ENCODE measurements at regions not wholly inside any gene's neighbourhood (a gene's known extent, or its start where the extent isn't known, plus 50 kb on each side); places are given as distances from the start of the nearest gene placed in this dataset.
"Not testable (repeated sequence)": the region's sequence is repeated elsewhere in the genome, so short reads cannot be mapped to it uniquely, and the experiment has no call there.

- no peak for DNase-seq (ENCODE audit: low spot score)
Measured at GRCh38 chr7:132030086-132030568, 473.7 kb upstream of the PODXL start.

GRCh38 chr7:132029369-132030085, 473.1 kb upstream of the PODXL start:
- no peak for DNase-seq (ENCODE audit: low spot score)

- DNase-seq (ENCODE audit: low spot score) = no peak
Measured at GRCh38 chr7:132028144-132028920, 471.9 kb upstream of the PODXL start.

DNA sequence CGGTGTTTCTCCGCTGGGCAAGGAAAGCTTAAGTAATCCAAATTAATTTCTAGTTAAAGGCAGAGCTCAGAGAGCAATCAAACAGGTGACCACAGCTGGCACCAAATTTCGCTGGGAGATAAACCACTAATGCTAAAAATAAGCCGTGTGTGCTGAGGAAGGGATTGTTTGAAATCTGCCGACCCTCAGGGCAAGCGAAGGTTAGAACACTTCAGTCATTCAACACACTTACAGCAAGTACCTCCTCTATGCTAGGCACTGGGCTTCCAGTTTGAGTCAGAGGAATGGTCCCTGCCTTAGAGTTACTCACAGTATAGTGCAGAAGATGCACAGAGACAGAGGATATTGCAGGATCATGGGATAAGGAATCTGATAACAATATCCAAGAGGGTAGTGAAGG, 467.9 kb upstream of the PODXL start:
- DNase-seq (ENCODE audit: low spot score) = no peak

DNA sequence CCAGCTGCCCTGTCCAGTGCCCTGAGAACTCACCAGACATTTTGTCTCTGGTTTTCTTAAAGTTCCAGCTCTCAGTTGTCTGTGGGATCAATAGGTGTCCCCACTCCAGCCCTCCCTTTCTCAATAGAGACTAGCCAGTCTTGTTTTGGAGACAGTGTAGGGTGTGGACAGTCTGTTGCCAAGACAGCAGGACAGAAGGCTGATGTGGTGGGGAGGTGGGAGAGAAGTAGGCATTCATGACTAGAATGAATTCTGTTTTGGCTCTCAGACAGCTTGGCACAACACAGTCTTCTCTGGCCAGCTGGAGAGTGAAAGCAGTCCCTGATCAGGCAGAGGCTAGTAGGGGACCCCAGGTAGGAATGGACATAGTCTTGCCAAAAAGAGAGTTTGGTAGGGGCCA, 467.0 kb upstream of the PODXL start:
- DNase-seq (ENCODE audit: low spot score) = no peak

- no peak for DNase-seq (ENCODE audit: low spot score)
Measured at GRCh38 chr7:132022188-132022587, 465.8 kb upstream of the PODXL start.

DNA sequence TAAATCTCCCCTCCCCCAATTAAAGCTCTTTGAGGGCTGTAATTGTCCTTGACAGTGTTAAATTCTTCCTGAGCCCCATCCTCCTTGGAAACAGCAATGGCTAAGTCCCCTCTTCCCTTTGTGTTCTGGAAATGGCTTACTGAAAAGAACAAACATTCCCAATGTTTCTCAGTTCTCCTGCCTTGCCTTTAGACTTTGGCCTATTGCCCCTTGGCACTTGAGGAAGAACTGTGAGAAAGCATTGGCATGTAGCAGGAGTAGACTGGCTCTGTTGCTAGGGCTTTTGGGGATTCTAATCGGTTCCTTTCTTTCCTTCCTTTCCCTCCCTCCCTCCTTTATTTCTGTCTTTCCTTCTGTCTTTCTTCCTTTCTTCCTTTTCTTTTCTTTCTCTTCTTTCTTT, 463.3 kb upstream of the PODXL start:
- no peak for DNase-seq (ENCODE audit: low spot score)

DNA sequence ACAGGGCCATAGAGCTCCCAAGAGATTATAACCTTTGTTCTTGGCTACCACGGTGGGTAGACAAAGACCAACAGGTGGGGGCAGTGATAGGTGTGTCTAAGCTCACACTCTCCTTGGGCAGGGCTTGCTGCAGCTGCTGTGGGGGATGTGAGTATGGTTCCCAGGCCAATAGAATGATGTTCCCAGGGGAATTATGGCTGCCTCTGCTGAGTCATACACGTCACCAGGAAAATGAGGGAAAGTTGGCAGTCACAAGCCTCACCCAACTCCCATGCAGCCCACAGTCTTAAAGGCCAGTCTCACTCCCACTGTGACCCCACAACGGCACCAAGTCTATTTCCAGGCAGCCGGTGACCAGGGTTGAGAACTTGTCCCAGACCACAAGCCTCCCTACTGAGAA, 453.4 kb upstream of the PODXL start:
- DNase-seq (ENCODE audit: low spot score) = peak; percentile 37

- DNase-seq (ENCODE audit: low spot score) = no peak
Measured at GRCh38 chr7:132004529-132004928, 448.1 kb upstream of the PODXL start.

- no peak for DNase-seq (ENCODE audit: low spot score)
Measured at GRCh38 chr7:132002343-132002968, 446.0 kb upstream of the PODXL start.

DNA sequence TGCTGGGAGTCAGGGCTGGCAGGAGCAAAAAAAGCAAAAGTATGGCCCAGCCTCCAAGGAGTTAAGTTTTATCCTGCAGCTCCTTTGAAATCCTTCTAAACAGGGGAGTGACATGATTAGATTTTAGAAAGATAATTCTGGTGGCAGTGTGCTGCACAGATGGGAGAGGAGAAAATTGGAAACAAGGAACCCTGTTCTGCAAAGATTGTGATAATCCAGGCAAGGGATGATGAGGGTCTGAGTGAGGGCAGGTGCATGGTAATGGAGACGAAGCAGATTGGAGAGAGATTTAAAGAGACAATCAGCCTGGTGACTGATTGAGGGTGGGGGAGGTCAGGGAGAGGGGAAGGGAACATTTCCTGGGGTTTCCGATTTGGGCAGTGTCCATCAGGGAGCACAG, 444.7 kb upstream of the PODXL start:
- no peak for DNase-seq (ENCODE audit: low spot score)

DNA sequence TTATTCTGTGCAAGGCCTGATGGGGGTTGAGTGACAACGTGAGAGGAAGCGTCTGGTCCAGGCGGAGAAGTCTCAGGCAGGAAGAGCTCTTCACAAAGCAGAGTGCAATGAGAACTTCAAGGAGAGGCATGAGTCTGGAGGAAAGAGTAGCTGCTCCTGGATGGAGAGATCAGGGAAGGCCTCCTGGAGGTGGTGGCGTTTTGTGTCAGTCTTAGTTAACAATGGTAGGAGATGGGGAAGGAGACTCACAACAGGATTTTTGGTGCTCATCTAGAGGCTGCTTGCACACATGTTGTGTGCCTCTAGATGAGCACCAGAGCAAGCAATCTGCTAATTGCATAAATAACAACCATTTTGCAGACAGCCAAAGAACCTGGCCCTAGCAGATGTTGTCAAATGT, 442.8 kb upstream of the PODXL start:
- DNase-seq (ENCODE audit: low spot score) = no peak

- DNase-seq (ENCODE audit: low spot score) = no peak
Measured at GRCh38 chr7:131995324-131995723, 438.9 kb upstream of the PODXL start.

DNA sequence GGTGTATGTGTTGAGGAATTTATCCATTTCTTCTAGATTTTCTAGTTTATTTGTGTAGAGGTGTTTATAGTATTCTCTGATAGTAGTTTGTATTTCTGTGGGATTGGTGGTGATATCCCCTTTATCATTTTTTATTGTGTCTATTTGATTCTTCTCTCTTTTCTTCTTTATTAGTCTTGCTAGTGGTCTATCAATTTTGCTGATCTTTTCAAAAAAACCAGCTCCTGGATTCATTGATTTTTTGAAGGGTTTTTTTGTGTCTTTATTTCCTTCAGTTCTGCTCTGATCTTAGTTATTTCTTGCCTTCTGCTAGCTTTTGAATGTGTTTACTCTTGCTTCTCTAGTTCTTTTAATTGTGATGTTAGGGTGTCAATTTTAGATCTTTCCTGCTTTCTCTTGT, 424.6 kb upstream of the PODXL start:
- DNase-seq (ENCODE audit: low spot score) = not testable (repeated sequence)

GRCh38 chr7:131978118-131978517, 421.7 kb upstream of the PODXL start:
- not testable (repeated sequence) for DNase-seq (ENCODE audit: low spot score)

DNA sequence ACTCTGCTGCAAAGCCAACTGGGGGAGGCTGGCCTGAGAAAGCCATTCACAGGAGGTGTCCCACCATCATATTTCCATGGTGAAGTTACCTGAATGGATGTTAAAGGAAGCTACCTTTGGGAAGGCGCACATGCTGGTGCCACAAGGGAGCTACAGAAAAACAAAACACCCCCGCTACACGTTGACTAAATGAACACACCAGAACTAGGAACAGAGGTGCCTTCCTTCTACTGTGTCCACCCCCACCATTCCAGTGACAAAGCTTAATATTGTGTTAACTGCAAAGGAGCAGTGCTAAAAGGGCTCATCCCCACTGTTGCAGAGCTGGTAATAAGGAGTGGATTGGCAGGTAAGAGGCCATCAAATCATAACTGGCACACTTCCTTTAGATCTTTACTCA, 420.0 kb upstream of the PODXL start:
- DNase-seq (ENCODE audit: low spot score) = no peak

DNA sequence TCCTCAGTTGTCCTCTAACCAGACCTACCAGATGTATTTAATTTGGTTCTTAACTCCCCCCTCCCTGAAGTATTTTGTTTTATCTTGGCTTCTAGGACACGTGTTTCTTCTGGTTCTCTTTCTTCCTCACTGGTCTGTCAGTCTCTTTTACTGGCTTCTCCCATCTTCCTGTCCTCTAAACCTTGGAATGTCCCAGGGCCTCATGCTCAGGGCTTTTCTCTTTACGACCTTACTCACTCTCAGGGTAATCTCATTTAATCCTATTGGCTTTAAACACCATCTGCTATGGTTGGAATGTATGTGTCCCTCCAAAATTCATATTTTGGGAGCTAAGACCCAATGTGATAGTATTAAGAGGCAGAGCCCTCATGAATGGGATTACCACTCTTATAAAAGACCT, 418.2 kb upstream of the PODXL start:
- DNase-seq (ENCODE audit: low spot score) = no peak

DNA sequence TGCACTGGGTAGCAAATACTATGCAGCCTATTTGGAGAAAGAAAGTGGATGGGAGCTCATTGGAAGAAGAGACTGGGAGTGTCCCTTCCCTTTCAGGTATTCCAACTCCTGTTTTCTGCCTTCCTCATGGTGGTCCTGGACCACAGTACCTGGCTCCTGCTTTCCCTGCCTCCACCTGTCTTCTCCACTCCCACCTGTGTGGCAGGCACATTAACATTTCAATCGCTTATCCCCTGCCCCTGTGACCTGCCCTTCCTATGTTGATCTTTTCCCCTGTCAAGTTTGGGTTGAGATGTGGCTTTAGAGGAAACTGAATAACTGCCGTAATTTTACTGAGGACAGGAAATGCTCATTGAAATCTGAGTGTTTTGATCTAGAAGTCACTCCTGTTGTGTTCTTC, 415.8 kb upstream of the PODXL start:
- no peak for DNase-seq (ENCODE audit: low spot score)

- DNase-seq (ENCODE audit: low spot score) = no peak
Measured at GRCh38 chr7:131970602-131971001, 414.2 kb upstream of the PODXL start.

- no peak for DNase-seq (ENCODE audit: low spot score)
Measured at GRCh38 chr7:131969560-131969959, 413.1 kb upstream of the PODXL start.

DNA sequence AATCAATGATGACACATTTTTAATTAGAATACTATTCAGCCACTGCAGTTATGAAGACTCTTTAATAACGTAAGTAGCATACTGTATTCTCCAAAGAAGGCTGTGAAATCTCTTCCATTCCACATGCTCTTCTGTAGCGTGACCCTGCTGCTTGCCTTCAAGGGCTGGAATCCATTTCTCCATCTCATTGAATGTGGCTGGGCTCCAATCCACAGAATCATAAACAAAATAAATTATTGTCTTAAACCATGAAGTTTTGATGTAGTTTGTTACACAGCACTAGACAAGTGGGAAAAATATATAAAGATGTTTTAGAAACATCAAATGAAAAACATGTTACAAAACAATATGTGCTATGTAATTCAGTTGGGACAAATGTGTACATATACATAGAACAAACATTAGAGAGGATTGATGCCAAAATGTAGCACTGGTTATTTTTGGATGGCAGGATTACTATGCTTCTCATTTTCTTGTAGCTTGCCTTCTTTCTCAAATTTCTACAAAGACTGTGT, 410.8 kb upstream of the PODXL start:
- DNase-seq (ENCODE audit: low spot score) = no peak

DNA sequence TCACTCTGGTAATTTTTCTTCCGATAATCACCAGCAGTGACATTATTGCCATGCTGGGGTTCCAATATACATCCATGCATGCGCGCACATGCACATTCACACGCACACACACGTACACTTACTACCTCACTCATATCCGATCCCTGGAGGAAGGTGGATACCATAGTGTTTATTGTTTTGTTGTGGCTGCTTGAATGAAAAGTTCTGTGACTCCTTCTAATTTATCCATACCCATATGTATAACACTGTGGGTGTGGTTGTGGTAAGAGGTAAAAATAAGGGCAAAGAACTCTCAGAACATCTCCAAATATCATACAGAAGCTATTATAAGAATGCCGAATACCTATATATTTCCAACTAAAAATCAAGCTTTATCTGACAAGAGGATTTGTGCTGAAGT, 407.8 kb upstream of the PODXL start:
- DNase-seq (ENCODE audit: low spot score) = no peak
